ENCODE measurements at regions not wholly inside any gene's neighbourhood (a gene's known extent, or its start where the extent isn't known, plus 50 kb on each side); places are given as distances from the start of the nearest gene placed in this dataset.

DNA sequence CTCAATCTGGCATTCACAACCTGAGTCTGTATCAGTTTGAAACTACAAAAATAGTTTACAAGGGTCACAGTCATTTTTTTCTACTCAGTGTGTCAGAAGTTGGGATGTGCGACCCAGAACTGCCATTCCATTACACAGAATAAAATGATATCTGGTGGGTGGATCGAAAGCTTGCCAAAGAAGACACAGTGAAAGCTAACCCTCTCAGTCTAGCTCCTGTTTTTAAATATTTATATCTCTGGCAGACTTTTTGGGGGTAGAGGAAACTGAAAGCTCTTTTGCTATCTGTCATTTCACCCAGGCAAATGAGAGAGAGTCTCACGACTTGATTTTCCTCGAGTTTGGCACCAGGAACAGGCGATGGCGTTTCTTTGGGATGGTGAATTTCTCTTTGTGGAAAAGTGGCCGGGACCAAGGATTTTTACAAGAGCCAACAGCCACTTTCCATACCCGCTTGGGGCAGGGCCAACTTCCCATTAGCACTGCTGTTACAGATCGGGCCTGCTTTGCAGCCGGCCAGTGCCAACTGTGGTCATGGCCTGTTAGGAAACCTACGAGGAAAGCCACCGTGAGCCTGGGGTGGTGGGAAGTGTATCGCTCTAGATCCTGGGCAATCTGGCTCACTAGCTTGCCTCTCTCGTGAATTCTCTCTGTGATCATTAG, 185.5 kb upstream of the NFIA start:
- WGBS, 2 donors = 83 to 89% methylated on average over 14 of the region's 14 CpGs
- Histone ChIP-seq H3K4me1 (no peaks in the 10 kb centered on the region), H3K27me3 (no peaks in the 10 kb centered on the region), H3K9me3 (no peaks in the 10 kb centered on the region), H3K4me3 (replicated peaks in 1 of 3) (no peak overlapping the region), H3K36me3 (no peaks in the 10 kb centered on the region), H3K27ac (no peak overlapping the region)
- intact Hi-C loops (cut with DNase I) = no loop called here
- DNase-seq = no peak
- TF ChIP-seq, protein P1, sequence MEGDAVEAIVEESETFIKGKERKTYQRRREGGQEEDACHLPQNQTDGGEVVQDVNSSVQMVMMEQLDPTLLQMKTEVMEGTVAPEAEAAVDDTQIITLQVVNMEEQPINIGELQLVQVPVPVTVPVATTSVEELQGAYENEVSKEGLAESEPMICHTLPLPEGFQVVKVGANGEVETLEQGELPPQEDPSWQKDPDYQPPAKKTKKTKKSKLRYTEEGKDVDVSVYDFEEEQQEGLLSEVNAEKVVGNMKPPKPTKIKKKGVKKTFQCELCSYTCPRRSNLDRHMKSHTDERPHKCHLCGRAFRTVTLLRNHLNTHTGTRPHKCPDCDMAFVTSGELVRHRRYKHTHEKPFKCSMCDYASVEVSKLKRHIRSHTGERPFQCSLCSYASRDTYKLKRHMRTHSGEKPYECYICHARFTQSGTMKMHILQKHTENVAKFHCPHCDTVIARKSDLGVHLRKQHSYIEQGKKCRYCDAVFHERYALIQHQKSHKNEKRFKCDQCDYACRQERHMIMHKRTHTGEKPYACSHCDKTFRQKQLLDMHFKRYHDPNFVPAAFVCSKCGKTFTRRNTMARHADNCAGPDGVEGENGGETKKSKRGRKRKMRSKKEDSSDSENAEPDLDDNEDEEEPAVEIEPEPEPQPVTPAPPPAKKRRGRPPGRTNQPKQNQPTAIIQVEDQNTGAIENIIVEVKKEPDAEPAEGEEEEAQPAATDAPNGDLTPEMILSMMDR (IDR thresholded peaks at IDR 0.05) = no peak
- TF ChIP-seq POLR2A (IDR thresholded peaks at IDR 0.05) = no peak

DNA sequence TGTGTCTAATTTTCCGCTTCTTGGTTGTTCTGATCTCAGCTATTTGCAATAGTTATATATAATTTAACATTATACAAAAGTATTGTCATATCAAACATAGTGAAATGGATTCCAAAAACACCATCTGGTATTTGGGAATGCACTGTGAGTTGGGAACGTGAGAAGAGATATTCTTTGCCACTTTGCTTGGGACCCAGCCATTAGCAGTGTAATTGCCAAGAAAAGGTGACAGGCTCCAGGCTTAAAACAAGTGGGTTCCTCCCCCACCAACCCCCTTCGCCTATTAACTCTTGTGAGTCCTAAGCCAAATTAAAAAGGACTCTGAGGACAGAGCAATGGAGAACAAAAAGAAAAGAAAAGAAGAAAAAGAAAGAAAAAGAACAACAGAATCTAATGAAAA, 186.7 kb upstream of the NFIA start:
- intact Hi-C loops (cut with DNase I) = no loop called here
- H3K27ac ChIP-seq = no peak overlapping the region
- no peaks in the 10 kb centered on the region for H3K36me3 ChIP-seq
- H3K9me3 ChIP-seq = no peaks in the 10 kb centered on the region
- WGBS, 2 donors = 73 to 79% methylated on average over 3 of the region's 3 CpGs
- H3K4me3 ChIP-seq (replicated peaks in 1 of 3) = no peak overlapping the region
- H3K27me3 ChIP-seq = no peaks in the 10 kb centered on the region
- H3K4me1 ChIP-seq = no peaks in the 10 kb centered on the region
- TF ChIP-seq POLR2A (IDR thresholded peaks at IDR 0.05) = no peak
- TF ChIP-seq, protein P1 (IDR thresholded peaks at IDR 0.05) = no peak
- no peak for DNase-seq

DNA sequence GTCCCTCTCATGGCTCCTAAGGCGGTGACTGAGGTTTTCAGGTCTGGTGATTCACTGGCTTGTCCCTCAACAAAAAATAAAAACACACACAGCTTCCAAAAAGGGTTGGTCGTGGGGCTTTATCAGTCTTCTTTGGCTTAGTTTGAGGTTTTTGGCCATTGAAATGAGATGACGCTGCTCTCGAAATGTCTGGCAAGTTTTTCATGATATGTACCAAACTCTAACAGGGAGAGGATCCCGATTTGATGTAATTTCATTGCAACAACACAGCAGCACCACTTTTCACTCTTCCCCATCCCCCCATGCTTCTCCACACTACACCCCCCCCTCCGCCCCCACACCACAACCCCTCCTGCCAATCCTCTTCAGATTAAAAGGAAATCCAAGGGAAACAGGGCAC, 187.1 kb upstream of the NFIA start:
- 82 to 85% methylated on average over 6 of the region's 6 CpGs for WGBS, 2 donors
- H3K4me1 ChIP-seq = no peaks in the 10 kb centered on the region
- no peak overlapping the region for H3K27ac ChIP-seq
- no peaks in the 10 kb centered on the region for H3K9me3 ChIP-seq
- H3K36me3 ChIP-seq = no peaks in the 10 kb centered on the region
- no peak for TF ChIP-seq POLR2A (IDR thresholded peaks at IDR 0.05)
- TF ChIP-seq, protein P1 (IDR thresholded peaks at IDR 0.05) = no peak
- no peak for DNase-seq
- no peak overlapping the region for H3K4me3 ChIP-seq (replicated peaks in 1 of 3)
- no peaks in the 10 kb centered on the region for H3K27me3 ChIP-seq
- intact Hi-C loops (cut with DNase I) = no loop called here

DNA sequence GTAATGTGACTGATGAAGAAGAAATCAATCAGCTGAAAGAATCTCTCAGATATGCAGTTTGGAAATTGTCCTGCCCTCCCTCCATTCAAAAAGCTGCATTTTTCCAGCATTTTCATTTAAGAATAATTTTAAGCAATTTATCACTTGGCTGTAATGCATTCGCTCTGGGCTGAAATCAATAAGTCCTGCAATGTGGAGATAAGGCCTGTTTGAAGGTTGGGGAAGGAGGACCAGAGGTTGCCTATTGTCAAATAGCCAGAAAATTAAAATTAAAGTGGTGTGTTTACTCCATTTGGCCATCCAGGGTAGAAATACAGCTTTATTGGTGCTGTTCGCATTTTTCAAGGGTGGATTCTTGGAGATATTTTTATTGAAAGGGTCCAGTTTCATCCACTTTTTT, 187.6 kb upstream of the NFIA start:
- WGBS, 2 donors = 95 to 99% methylated on average over 2 of the region's 2 CpGs
- intact Hi-C loops (cut with DNase I) = no loop called here
- Histone ChIP-seq H3K27me3 (no peaks in the 10 kb centered on the region), H3K4me1 (no peaks in the 10 kb centered on the region), H3K9me3 (no peaks in the 10 kb centered on the region), H3K36me3 (no peaks in the 10 kb centered on the region), H3K27ac (no peak overlapping the region), H3K4me3 (replicated peaks in 1 of 3) (no peak overlapping the region)
- no peak for DNase-seq
- TF ChIP-seq POLR2A (IDR thresholded peaks at IDR 0.05) = no peak
- TF ChIP-seq, protein P1 (IDR thresholded peaks at IDR 0.05) = no peak

DNA sequence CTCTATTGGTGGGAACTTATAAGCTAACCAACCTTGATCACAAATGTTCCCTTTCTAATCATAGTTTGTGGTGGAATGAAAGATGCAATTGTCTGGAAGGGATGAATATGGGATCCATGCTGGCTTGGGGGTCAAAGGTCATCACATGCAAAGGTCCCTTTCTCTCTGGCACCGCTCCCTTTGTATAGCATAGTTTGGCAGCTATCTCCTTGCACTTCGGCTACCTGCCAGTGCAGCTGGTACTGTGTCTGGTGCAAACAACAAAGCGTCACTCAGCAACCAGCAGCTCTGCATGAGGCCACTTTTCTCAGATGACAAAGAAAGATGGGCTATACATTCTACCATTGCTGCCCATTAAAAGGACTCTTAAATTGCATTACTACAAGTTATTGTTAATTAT, 188.2 kb upstream of the NFIA start:
- no peaks in the 10 kb centered on the region for H3K9me3 ChIP-seq
- TF ChIP-seq POLR2A (IDR thresholded peaks at IDR 0.05) = no peak
- TF ChIP-seq, protein P1 (IDR thresholded peaks at IDR 0.05) = no peak
- no peak overlapping the region for H3K4me3 ChIP-seq (replicated peaks in 1 of 3)
- no peaks in the 10 kb centered on the region for H3K27me3 ChIP-seq
- no peaks in the 10 kb centered on the region for H3K36me3 ChIP-seq
- intact Hi-C loops (cut with DNase I) = no loop called here
- H3K4me1 ChIP-seq = no peaks in the 10 kb centered on the region
- DNase-seq = no peak
- 95 to 100% methylated on average over 3 of the region's 3 CpGs for WGBS, 2 donors
- H3K27ac ChIP-seq = no peak overlapping the region

Data from thyroid gland (tissue), 4 donors.